ENCODE measurements at regions not wholly inside any gene's neighbourhood (a gene's known extent, or its start where the extent isn't known, plus 50 kb on each side); places are given as distances from the start of the nearest gene placed in this dataset.

DNA sequence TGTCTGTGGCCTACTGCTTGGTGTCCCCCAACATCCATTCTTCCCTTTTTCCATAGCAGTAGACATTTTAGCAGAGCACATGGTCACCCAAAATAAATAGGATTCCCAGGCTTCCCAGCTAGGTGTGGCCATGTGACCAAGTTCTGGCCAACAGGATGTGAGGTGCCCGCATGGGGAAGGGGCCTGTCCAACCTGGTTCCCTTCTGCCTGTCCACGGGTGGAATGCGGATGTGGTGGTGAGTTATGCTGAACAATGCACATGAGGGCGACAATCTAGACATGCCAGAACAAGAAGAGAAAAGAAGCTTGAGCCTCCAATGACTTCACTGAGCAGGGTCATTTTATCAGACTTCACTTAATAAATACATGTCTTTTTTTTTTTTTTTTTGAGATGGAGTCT lies 77.6 kb upstream of the DLG1 start:
- no peak for TF ChIP-seq CTCF (IDR thresholded peaks at IDR 0.05; ENCODE audit: insufficient read depth, low read length, severe bottlenecking)

DNA sequence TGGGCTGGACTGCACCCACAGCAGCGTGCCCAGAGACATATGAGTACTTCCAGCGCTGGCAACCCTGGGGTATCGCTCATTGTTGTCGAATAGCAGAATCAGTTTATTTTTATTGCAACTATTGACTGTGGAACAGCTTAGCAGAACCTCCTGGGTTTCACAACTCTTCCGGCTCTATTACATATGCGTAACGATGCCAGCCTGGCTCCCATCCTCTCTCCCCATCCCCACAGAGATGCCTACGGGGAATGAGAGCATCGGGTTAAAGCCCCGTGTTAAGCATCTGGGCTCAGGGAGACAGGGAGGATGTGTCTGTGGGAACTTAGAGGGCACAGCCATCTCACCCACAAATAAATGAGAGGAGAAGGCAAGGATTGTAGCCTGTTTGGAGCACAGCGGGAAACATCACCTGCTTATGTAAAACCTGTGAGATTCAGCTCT lies 76.6 kb upstream of the DLG1 start:
- no peak for TF ChIP-seq CTCF (IDR thresholded peaks at IDR 0.05; ENCODE audit: insufficient read depth, low read length, severe bottlenecking)
- Histone ChIP-seq H3K36me3 (ENCODE audit: control insufficient read depth, insufficient read depth, low read length) (no peaks in the 10 kb centered on the region), H3K4me3 (ENCODE audit: low read depth, low read length) (no peak overlapping the region), H3K27me3 (ENCODE audit: control insufficient read depth, insufficient read depth, low read length) (no peaks in the 10 kb centered on the region)
- FAIRE-seq = no peak
- DNase-seq (ENCODE audit: low read depth) = no peak

More for the DNA sequence above, 77.6 kb upstream of the DLG1 start:
- Histone ChIP-seq H3K27me3 (ENCODE audit: control insufficient read depth, insufficient read depth, low read length) (no peaks in the 10 kb centered on the region), H3K4me3 (ENCODE audit: low read depth, low read length) (no peak overlapping the region), H3K36me3 (ENCODE audit: control insufficient read depth, insufficient read depth, low read length) (no peaks in the 10 kb centered on the region)
- DNase-seq (ENCODE audit: low read depth) = peak; percentile 99
- no peak for FAIRE-seq

DNA sequence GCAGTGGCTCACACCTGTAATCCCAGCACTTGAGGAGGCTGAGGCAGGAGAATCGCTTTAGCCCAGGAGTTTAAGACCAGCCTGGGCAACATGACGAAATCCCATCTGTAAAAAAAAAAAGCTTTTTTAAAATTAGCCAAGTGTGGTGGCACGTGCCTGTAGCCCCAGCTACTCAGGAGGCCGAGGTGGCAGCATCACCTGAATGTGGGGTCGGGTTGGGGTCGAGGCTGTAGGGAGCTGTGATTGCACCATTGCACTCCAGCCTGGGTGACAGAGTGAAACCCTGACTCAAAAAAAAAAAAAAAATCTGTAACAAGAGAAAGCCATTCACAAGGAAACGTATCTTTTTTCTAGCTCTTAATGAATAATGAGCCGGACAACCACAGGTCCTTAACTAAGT lies 74.7 kb upstream of the DLG1 start:
- no peak for DNase-seq (ENCODE audit: low read depth)
- H3K27me3 ChIP-seq (ENCODE audit: control insufficient read depth, insufficient read depth, low read length) = no peaks in the 10 kb centered on the region
- no peak for FAIRE-seq
- no peak for TF ChIP-seq CTCF (IDR thresholded peaks at IDR 0.05; ENCODE audit: insufficient read depth, low read length, severe bottlenecking)
- no peak overlapping the region for H3K4me3 ChIP-seq (ENCODE audit: low read depth, low read length)
- H3K36me3 ChIP-seq (ENCODE audit: control insufficient read depth, insufficient read depth, low read length) = no peaks in the 10 kb centered on the region

DNA sequence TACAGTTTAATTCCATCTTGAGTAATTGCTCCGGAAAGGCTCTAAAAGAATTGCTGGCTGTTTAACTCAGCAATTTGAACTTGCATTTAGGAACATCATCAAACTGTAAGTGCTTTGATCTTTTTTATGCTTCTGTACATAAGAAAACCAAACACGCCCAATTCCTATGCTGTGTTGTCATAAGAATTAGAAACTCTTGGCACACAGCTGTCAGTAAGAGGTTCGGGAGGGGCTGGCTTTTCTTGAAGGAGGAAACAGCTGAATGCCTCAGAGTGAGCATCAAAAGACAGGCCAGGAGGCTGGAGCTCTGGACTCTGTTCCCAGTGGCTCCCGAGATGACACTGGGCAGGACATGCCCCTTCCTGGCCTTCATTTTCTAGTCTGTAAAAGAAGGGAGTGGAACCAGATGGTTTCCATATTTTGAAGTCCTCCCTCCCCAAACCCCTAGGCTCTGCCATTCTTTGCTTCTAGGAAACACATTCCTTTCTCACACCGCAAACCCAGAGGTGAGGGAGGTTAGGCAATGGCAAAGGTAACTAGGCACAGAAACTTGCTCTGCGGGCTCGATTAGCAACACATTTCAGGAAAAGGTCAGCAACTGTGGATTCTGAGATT lies 73.7 kb upstream of the DLG1 start:
- FAIRE-seq (no peak), DNase-seq (ENCODE audit: low read depth) (peak; percentile 98)
- TF ChIP-seq CTCF (IDR thresholded peaks at IDR 0.05; ENCODE audit: insufficient read depth, low read length, severe bottlenecking) = no peak
- Histone ChIP-seq H3K4me3 (ENCODE audit: low read depth, low read length) (no peak overlapping the region), H3K36me3 (ENCODE audit: control insufficient read depth, insufficient read depth, low read length) (no peaks in the 10 kb centered on the region), H3K27me3 (ENCODE audit: control insufficient read depth, insufficient read depth, low read length) (no peaks in the 10 kb centered on the region)

- FAIRE-seq (no peak), DNase-seq (ENCODE audit: low read depth) (no peak)
- H3K36me3 ChIP-seq (ENCODE audit: control insufficient read depth, insufficient read depth, low read length) = no peaks in the 10 kb centered on the region
- H3K4me3 ChIP-seq (ENCODE audit: low read depth, low read length) = no peak overlapping the region
- no peak for TF ChIP-seq CTCF (IDR thresholded peaks at IDR 0.05; ENCODE audit: insufficient read depth, low read length, severe bottlenecking)
- H3K27me3 ChIP-seq (ENCODE audit: control insufficient read depth, insufficient read depth, low read length) = no peaks in the 10 kb centered on the region
Measured at GRCh38 chr3:197371591-197372046, 73.2 kb upstream of the DLG1 start.

GRCh38 chr3:197369545-197369944 lies 71.1 kb upstream of the DLG1 start:
- DNase-seq (ENCODE audit: low read depth) (no peak), FAIRE-seq (no peak)
- H3K36me3 ChIP-seq (ENCODE audit: control insufficient read depth, insufficient read depth, low read length) = no peaks in the 10 kb centered on the region
- H3K4me3 ChIP-seq (ENCODE audit: low read depth, low read length) = no peak overlapping the region
- H3K27me3 ChIP-seq (ENCODE audit: control insufficient read depth, insufficient read depth, low read length) = no peaks in the 10 kb centered on the region
- TF ChIP-seq CTCF (IDR thresholded peaks at IDR 0.05; ENCODE audit: insufficient read depth, low read length, severe bottlenecking) = no peak

Measured in bronchial epithelial cell (primary cell).